ENCODE measurements at regions not wholly inside any gene's neighbourhood (a gene's known extent, or its start where the extent isn't known, plus 50 kb on each side); places are given as distances from the start of the nearest gene placed in this dataset.

DNA sequence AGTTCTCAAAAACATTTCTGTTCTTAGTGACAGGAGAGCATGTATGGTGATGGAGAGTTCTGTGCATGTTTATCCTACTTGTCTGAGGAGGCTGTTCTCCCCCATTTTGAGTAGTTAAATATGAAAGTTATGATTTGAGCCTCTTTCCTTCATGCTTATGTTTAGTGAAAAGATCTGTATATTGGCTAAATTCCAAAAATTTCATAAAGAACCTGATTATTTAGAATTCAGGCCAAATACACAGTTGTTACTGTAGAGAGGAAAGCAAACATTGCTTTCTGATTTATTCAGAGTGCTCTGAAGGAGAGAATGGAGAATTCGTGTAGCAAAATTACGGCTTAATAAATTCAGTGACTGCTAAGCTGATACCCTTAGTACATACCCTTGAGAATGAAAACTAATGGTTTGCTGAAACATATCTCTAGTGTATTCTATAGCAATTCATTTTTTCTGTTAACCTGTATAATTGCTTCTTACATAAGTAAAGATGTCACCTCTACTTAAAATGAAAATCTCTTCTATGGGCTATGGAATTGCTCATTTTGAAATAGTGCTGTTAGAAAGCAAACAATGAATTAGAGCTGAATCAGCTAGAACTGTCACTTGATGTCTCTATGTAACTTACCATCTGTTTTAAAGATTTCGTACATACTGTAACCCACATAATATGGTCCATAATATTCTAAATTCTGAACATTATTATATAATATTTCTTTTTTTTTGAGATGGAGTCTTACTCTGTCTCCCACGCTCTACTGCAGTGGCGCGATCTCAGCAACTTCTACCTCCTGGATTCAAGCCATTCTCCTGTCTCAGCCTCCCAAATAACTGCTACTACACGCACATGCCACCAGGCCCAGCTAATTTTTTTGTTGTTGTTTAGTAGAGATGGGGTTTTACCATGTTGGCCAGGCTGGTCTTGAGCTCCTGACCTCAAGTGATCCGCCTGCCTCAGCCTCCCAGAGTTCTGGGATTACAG, 417.0 kb upstream of the RGS6 start:
- no peaks in the 10 kb centered on the region for H3F3A ChIP-seq (ENCODE audit: insufficient read depth, low read length, poor library complexity, severe bottlenecking)
- H2AFZ ChIP-seq (ENCODE audit: low read depth, low read length): no peak overlapping the region
- no peaks in the 10 kb centered on the region for H3K79me2 ChIP-seq (replicated peaks; ENCODE audit: insufficient read depth, low read length)
- no peaks in the 10 kb centered on the region for H4K20me1 ChIP-seq (ENCODE audit: insufficient read depth)
- H3K4me2 ChIP-seq (ENCODE audit: low read length): no peak overlapping the region
- H3K4me3 ChIP-seq (ENCODE audit: low read length): no peak overlapping the region
- no peaks in the 10 kb centered on the region for H3K27me3 ChIP-seq (ENCODE audit: insufficient read depth, low read depth, low read length)
- H3K9me2 ChIP-seq (ENCODE audit: insufficient read depth, low read length): no peaks in the 10 kb centered on the region
- H3K27ac ChIP-seq (ENCODE audit: low read length): no peak overlapping the region
- no peaks in the 10 kb centered on the region for H3K9me3 ChIP-seq (ENCODE audit: low read length)
- TF ChIP-seq, protein P1, sequence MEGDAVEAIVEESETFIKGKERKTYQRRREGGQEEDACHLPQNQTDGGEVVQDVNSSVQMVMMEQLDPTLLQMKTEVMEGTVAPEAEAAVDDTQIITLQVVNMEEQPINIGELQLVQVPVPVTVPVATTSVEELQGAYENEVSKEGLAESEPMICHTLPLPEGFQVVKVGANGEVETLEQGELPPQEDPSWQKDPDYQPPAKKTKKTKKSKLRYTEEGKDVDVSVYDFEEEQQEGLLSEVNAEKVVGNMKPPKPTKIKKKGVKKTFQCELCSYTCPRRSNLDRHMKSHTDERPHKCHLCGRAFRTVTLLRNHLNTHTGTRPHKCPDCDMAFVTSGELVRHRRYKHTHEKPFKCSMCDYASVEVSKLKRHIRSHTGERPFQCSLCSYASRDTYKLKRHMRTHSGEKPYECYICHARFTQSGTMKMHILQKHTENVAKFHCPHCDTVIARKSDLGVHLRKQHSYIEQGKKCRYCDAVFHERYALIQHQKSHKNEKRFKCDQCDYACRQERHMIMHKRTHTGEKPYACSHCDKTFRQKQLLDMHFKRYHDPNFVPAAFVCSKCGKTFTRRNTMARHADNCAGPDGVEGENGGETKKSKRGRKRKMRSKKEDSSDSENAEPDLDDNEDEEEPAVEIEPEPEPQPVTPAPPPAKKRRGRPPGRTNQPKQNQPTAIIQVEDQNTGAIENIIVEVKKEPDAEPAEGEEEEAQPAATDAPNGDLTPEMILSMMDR (IDR thresholded peaks at IDR 0.05; ENCODE audit: poor library complexity, severe bottlenecking): no peak
- TF ChIP-seq EZH2 (IDR thresholded peaks at IDR 0.05; ENCODE audit: borderline replicate concordance, insufficient read depth, low read length, poor library complexity, severe bottlenecking) (no peak), EP300 (conservative IDR thresholded peaks at IDR 0.05; ENCODE audit: poor library complexity, severe bottlenecking) (no peak), MXI1 (conservative IDR thresholded peaks at IDR 0.05; ENCODE audit: poor library complexity, severe bottlenecking) (no peak), POLR2AphosphoS5 (IDR thresholded peaks at IDR 0.05) (no peak), TAF1 (IDR thresholded peaks at IDR 0.05; ENCODE audit: low read depth) (no peak), RAD21 (conservative IDR thresholded peaks at IDR 0.05) (no peak), SMC3 (conservative IDR thresholded peaks at IDR 0.05; ENCODE audit: poor library complexity) (no peak)
- TF ChIP-seq, protein P2, sequence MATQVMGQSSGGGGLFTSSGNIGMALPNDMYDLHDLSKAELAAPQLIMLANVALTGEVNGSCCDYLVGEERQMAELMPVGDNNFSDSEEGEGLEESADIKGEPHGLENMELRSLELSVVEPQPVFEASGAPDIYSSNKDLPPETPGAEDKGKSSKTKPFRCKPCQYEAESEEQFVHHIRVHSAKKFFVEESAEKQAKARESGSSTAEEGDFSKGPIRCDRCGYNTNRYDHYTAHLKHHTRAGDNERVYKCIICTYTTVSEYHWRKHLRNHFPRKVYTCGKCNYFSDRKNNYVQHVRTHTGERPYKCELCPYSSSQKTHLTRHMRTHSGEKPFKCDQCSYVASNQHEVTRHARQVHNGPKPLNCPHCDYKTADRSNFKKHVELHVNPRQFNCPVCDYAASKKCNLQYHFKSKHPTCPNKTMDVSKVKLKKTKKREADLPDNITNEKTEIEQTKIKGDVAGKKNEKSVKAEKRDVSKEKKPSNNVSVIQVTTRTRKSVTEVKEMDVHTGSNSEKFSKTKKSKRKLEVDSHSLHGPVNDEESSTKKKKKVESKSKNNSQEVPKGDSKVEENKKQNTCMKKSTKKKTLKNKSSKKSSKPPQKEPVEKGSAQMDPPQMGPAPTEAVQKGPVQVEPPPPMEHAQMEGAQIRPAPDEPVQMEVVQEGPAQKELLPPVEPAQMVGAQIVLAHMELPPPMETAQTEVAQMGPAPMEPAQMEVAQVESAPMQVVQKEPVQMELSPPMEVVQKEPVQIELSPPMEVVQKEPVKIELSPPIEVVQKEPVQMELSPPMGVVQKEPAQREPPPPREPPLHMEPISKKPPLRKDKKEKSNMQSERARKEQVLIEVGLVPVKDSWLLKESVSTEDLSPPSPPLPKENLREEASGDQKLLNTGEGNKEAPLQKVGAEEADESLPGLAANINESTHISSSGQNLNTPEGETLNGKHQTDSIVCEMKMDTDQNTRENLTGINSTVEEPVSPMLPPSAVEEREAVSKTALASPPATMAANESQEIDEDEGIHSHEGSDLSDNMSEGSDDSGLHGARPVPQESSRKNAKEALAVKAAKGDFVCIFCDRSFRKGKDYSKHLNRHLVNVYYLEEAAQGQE (IDR thresholded peaks at IDR 0.05; ENCODE audit: borderline replicate concordance): no peak
- H3K36me3 ChIP-seq (ENCODE audit: insufficient read depth, low read length): no peaks in the 10 kb centered on the region
- H3K9ac ChIP-seq (ENCODE audit: low read length): no peak overlapping the region

DNA sequence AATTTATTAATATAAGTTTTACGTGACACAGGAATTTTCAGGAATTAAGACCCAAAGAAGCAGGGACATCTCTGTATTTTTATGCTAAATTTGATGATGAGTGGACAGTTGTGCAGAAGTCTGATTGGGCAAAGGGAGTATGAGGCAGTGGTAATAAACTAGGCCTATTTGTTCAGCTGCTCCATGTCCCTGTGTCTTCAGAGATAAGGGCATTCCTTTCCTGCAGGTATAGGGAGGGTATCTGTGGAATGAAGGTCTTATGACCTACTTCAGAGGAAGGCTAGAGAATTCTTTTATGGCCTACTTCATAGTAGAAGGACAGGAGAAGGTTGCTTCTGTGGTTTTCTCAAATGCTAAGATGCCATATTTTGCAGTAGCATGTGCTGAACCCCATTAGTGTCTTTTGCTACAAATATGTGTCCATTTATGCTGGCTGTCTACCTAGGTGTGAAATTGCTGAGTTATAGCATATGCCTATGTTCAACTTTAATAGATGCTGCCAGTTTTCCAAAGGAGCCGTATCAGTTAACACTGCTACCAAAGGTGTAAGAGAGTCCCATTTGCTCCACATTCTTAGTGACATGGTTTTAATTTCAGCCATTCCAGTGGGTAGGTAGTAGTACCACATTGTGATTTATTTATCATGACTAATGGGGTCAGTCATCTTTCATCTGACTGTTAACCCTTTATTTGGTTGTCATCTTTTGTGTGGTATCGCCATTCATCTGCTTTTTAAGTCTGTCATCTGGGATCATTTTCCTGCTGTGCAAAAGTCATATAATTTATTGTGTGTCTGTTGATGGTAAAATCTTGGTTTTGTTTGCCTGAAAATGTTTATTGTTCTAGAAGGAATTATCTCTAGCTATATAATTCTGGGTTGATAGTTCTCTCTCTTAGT, 410.7 kb upstream of the RGS6 start:
- Histone ChIP-seq H3K27me3 (ENCODE audit: insufficient read depth, low read depth, low read length) (no peaks in the 10 kb centered on the region), H3K9me3 (ENCODE audit: low read length) (no peaks in the 10 kb centered on the region), H3K9ac (ENCODE audit: low read length) (no peak overlapping the region), H3K4me3 (ENCODE audit: low read length) (no peak overlapping the region), H3K4me2 (ENCODE audit: low read length) (no peak overlapping the region), H3K79me2 (replicated peaks; ENCODE audit: insufficient read depth, low read length) (no peaks in the 10 kb centered on the region), H4K20me1 (ENCODE audit: insufficient read depth) (no peaks in the 10 kb centered on the region), H3K27ac (ENCODE audit: low read length) (no peak overlapping the region), H2AFZ (ENCODE audit: low read depth, low read length) (no peak overlapping the region), H3K9me2 (ENCODE audit: insufficient read depth, low read length) (no peaks in the 10 kb centered on the region), H3F3A (ENCODE audit: insufficient read depth, low read length, poor library complexity, severe bottlenecking) (no peaks in the 10 kb centered on the region), H3K36me3 (ENCODE audit: insufficient read depth, low read length) (no peaks in the 10 kb centered on the region)
- no peak for TF ChIP-seq POLR2AphosphoS5 (IDR thresholded peaks at IDR 0.05)
- no peak for TF ChIP-seq RAD21 (conservative IDR thresholded peaks at IDR 0.05)
- TF ChIP-seq SMC3 (conservative IDR thresholded peaks at IDR 0.05; ENCODE audit: poor library complexity): no peak
- TF ChIP-seq TAF1 (IDR thresholded peaks at IDR 0.05; ENCODE audit: low read depth): no peak
- TF ChIP-seq, protein P1 (IDR thresholded peaks at IDR 0.05; ENCODE audit: poor library complexity, severe bottlenecking): no peak
- TF ChIP-seq MXI1 (conservative IDR thresholded peaks at IDR 0.05; ENCODE audit: poor library complexity, severe bottlenecking): no peak
- TF ChIP-seq, protein P2 (IDR thresholded peaks at IDR 0.05; ENCODE audit: borderline replicate concordance): no peak
- TF ChIP-seq EZH2 (IDR thresholded peaks at IDR 0.05; ENCODE audit: borderline replicate concordance, insufficient read depth, low read length, poor library complexity, severe bottlenecking): no peak
- no peak for TF ChIP-seq EP300 (conservative IDR thresholded peaks at IDR 0.05; ENCODE audit: poor library complexity, severe bottlenecking)
